HCT116 (cell line): ENCODE measurements at regions not wholly inside any gene's neighbourhood (a gene's known extent, or its start where the extent isn't known, plus 50 kb on each side); places are given as distances from the start of the nearest gene placed in this dataset.

Experiments used
- EGR1 ChIP-seq: IDR thresholded peaks from 2 replicates; pipeline ENCODE4 v1.6.1; 2012; ENCODE audit warnings: low read depth
- EZH2phosphoT487 ChIP-seq: fragments of 200-600 bp; IDR thresholded peaks from 2 replicates; pipeline ENCODE4 v1.6.1; 2018; ENCODE audit warnings: antibody characterized with exemption, borderline replicate concordance
- POLR2A ChIP-seq: IDR thresholded peaks from 2 replicates; pipeline ENCODE4 v1.7.0; 2011; ENCODE audit warnings: borderline replicate concordance; ENCODE audit not compliant: insufficient read depth, insufficient read length; ENCODE audit errors: extremely low read depth
- ZFX ChIP-seq: fragments of 450-650 bp; IDR thresholded peaks from 2 replicates; pipeline ENCODE4 v1.6.1; 2017
- TF ChIP-seq, protein P1 (sequence below), 3 experiments: fragments of 200-600 bp in 1 of 3; sonication (generic) in 1 of 3; IDR thresholded peaks in 2 of 3; conservative IDR thresholded peaks in 1 of 3; 2 replicates each; pipeline ENCODE4 v1.5.1; 2012 to 2017; ENCODE audit warnings: low read depth in 2 of 3, low read length in 2 of 3, antibody characterized with exemption in 1 of 3, borderline replicate concordance in 1 of 3, control low read depth in 1 of 3, mild to moderate bottlenecking in 1 of 3, mixed read lengths in 1 of 3, mixed run types in 1 of 3, moderate library complexity in 1 of 3; ENCODE audit not compliant: insufficient read depth in 1 of 3
- TF ChIP-seq, protein P2 (sequence below): IDR thresholded peaks from 2 replicates; pipeline ENCODE4 v1.6.1; 2012; ENCODE audit warnings: low read depth
- TF ChIP-seq, protein P3 (sequence below): IDR thresholded peaks from 2 replicates; pipeline ENCODE4 v1.6.1; 2012

DNA sequence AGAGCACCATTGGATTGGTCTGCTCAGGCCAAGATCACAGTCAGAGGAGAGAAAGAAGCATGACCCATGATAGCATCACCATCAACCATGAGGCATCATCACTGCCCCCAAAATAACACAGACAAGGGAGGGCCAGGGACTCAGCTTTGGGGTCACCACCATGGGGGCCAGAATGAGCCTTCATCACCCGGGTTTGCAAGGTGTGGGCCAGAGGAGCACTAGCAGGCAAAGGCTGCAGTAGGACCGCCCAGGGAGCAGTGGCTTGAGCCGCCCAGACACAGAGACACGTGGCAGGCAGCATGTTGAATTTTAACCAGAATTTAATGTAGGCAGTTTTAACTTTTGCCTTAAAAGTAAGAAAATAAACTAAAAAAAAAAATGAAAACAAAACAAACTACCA, 53.7 kb upstream of the TMPRSS2 start:
- TF ChIP-seq EZH2phosphoT487: no peak
- TF ChIP-seq, protein P1, sequence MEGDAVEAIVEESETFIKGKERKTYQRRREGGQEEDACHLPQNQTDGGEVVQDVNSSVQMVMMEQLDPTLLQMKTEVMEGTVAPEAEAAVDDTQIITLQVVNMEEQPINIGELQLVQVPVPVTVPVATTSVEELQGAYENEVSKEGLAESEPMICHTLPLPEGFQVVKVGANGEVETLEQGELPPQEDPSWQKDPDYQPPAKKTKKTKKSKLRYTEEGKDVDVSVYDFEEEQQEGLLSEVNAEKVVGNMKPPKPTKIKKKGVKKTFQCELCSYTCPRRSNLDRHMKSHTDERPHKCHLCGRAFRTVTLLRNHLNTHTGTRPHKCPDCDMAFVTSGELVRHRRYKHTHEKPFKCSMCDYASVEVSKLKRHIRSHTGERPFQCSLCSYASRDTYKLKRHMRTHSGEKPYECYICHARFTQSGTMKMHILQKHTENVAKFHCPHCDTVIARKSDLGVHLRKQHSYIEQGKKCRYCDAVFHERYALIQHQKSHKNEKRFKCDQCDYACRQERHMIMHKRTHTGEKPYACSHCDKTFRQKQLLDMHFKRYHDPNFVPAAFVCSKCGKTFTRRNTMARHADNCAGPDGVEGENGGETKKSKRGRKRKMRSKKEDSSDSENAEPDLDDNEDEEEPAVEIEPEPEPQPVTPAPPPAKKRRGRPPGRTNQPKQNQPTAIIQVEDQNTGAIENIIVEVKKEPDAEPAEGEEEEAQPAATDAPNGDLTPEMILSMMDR (IDR thresholded peaks at IDR 0.05 in 2 of 3, conservative IDR thresholded peaks at IDR 0.05 in 1 of 3; ENCODE audit: borderline replicate concordance in 1 of 3, insufficient read depth in 1 of 3, low read depth in 2 of 3, low read length in 2 of 3): no peak
- TF ChIP-seq POLR2A: no peak
- TF ChIP-seq, protein P2, sequence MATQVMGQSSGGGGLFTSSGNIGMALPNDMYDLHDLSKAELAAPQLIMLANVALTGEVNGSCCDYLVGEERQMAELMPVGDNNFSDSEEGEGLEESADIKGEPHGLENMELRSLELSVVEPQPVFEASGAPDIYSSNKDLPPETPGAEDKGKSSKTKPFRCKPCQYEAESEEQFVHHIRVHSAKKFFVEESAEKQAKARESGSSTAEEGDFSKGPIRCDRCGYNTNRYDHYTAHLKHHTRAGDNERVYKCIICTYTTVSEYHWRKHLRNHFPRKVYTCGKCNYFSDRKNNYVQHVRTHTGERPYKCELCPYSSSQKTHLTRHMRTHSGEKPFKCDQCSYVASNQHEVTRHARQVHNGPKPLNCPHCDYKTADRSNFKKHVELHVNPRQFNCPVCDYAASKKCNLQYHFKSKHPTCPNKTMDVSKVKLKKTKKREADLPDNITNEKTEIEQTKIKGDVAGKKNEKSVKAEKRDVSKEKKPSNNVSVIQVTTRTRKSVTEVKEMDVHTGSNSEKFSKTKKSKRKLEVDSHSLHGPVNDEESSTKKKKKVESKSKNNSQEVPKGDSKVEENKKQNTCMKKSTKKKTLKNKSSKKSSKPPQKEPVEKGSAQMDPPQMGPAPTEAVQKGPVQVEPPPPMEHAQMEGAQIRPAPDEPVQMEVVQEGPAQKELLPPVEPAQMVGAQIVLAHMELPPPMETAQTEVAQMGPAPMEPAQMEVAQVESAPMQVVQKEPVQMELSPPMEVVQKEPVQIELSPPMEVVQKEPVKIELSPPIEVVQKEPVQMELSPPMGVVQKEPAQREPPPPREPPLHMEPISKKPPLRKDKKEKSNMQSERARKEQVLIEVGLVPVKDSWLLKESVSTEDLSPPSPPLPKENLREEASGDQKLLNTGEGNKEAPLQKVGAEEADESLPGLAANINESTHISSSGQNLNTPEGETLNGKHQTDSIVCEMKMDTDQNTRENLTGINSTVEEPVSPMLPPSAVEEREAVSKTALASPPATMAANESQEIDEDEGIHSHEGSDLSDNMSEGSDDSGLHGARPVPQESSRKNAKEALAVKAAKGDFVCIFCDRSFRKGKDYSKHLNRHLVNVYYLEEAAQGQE: no peak
- TF ChIP-seq, protein P3, sequence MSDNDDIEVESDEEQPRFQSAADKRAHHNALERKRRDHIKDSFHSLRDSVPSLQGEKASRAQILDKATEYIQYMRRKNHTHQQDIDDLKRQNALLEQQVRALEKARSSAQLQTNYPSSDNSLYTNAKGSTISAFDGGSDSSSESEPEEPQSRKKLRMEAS: no peak
- no peak for TF ChIP-seq ZFX
- TF ChIP-seq EGR1: no peak
